HL-60 (cell line): ENCODE measurements at regions not wholly inside any gene's neighbourhood (a gene's known extent, or its start where the extent isn't known, plus 50 kb on each side); places are given as distances from the start of the nearest gene placed in this dataset.
"Not testable (repeated sequence)": the region's sequence is repeated elsewhere in the genome, so short reads cannot be mapped to it uniquely, and the experiment has no call there.

ENCODE experiments used
- DNase-seq, 2 experiments: peaks; one replicate each; pipeline ENCODE4 v3.0.0-alpha.2; 2010 to 2020; ENCODE audit warnings: low read depth in 1 of 2, low spot score in 1 of 2
- H3K27ac ChIP-seq: fragments of 250-450 bp; sonication (Bioruptor Pico); replicated peaks from 2 replicates; pipeline ENCODE4 v1.5.1; 2020; ENCODE audit warnings: mild to moderate bottlenecking, moderate library complexity
- H3K27me3 ChIP-seq: fragments of 250-450 bp; sonication (Bioruptor Pico); 2 replicates; pipeline ENCODE4 v1.5.1; 2021; ENCODE audit warnings: mild to moderate bottlenecking, moderate library complexity; ENCODE audit not compliant: insufficient read depth, poor library complexity, severe bottlenecking
- H3K4me3 ChIP-seq: replicated peaks from 2 replicates; pipeline ENCODE4 v1.5.1; 2011; ENCODE audit warnings: mild to moderate bottlenecking, control low read depth, low read length; ENCODE audit not compliant: insufficient read depth
- GABPA ChIP-seq: IDR thresholded peaks from 2 replicates; pipeline ENCODE4 v1.6.1; 2012; ENCODE audit warnings: low read depth
- POLR2AphosphoS5 ChIP-seq: IDR thresholded peaks from 2 replicates; pipeline ENCODE4 v1.6.1; 2012; ENCODE audit warnings: low read depth
- SPI1 ChIP-seq: IDR thresholded peaks from 2 replicates; pipeline ENCODE4 v1.6.1; 2012; ENCODE audit warnings: low read depth, mild to moderate bottlenecking, borderline replicate concordance
- TF ChIP-seq, protein P1 (sequence below): IDR thresholded peaks from one replicate; pipeline ENCODE4 v1.5.1; 2011; ENCODE audit warnings: low read length, control low read depth, inconsistent platforms; ENCODE audit not compliant: insufficient read depth
- TF ChIP-seq, protein P2 (sequence below): IDR thresholded peaks from 2 replicates; pipeline ENCODE4 v1.6.1; 2012; ENCODE audit warnings: low read depth; ENCODE audit not compliant: insufficient replicate concordance

DNA sequence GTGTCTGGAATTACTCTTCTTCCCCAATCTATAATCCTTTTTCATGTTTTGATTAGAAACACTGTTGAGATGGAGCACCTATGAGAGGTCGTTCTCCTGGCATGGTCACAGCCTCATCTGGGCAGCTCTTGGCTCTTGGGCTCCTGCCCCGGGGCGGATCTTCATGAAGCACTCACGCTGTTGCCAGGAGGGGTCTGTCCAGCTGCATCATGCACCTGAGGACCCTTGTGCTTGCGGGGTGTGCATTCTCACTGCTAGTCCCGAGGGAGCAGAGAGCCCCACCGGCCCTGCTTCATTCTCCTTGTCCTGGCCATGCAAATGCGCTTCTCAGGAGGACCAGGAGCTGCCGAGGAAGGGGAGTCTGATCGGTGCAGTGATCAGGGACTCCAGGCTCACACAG is 117.6 kb upstream of the S1PR3 start:
- H3K27ac ChIP-seq, result no peak overlapping the region
- TF ChIP-seq SPI1 (no peak), POLR2AphosphoS5 (no peak), GABPA (no peak)
- TF ChIP-seq, protein P1, sequence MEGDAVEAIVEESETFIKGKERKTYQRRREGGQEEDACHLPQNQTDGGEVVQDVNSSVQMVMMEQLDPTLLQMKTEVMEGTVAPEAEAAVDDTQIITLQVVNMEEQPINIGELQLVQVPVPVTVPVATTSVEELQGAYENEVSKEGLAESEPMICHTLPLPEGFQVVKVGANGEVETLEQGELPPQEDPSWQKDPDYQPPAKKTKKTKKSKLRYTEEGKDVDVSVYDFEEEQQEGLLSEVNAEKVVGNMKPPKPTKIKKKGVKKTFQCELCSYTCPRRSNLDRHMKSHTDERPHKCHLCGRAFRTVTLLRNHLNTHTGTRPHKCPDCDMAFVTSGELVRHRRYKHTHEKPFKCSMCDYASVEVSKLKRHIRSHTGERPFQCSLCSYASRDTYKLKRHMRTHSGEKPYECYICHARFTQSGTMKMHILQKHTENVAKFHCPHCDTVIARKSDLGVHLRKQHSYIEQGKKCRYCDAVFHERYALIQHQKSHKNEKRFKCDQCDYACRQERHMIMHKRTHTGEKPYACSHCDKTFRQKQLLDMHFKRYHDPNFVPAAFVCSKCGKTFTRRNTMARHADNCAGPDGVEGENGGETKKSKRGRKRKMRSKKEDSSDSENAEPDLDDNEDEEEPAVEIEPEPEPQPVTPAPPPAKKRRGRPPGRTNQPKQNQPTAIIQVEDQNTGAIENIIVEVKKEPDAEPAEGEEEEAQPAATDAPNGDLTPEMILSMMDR, result no peak
- TF ChIP-seq, protein P2, sequence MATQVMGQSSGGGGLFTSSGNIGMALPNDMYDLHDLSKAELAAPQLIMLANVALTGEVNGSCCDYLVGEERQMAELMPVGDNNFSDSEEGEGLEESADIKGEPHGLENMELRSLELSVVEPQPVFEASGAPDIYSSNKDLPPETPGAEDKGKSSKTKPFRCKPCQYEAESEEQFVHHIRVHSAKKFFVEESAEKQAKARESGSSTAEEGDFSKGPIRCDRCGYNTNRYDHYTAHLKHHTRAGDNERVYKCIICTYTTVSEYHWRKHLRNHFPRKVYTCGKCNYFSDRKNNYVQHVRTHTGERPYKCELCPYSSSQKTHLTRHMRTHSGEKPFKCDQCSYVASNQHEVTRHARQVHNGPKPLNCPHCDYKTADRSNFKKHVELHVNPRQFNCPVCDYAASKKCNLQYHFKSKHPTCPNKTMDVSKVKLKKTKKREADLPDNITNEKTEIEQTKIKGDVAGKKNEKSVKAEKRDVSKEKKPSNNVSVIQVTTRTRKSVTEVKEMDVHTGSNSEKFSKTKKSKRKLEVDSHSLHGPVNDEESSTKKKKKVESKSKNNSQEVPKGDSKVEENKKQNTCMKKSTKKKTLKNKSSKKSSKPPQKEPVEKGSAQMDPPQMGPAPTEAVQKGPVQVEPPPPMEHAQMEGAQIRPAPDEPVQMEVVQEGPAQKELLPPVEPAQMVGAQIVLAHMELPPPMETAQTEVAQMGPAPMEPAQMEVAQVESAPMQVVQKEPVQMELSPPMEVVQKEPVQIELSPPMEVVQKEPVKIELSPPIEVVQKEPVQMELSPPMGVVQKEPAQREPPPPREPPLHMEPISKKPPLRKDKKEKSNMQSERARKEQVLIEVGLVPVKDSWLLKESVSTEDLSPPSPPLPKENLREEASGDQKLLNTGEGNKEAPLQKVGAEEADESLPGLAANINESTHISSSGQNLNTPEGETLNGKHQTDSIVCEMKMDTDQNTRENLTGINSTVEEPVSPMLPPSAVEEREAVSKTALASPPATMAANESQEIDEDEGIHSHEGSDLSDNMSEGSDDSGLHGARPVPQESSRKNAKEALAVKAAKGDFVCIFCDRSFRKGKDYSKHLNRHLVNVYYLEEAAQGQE, result no peak
- no peak for DNase-seq

DNA sequence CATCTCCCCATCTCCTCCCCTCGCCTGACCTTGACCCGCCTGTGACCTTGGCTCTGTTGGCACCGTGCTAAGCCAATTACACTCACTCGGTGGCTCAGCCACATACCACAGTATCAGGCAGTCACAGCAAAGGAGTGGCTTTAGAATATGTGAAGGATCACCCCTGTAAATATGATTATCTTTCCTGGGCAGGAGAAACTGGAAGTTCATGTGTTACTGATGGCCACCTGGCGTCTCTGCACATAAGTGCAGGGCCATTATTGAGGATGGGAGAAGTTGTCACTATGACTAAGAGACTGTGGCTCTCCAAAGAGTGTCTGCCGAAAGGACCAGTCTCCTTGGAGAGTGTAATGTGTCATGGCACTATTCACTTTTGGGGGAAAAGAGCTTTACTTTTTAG is 116.9 kb upstream of the S1PR3 start:
- DNase-seq, result no peak
- H3K27ac ChIP-seq, result no peak overlapping the region

More for the DNA sequence above, 117.6 kb upstream of the S1PR3 start:
- Histone ChIP-seq H3K27me3 (no peaks in the 10 kb centered on the region), H3K4me3 (no peak overlapping the region)

DNA sequence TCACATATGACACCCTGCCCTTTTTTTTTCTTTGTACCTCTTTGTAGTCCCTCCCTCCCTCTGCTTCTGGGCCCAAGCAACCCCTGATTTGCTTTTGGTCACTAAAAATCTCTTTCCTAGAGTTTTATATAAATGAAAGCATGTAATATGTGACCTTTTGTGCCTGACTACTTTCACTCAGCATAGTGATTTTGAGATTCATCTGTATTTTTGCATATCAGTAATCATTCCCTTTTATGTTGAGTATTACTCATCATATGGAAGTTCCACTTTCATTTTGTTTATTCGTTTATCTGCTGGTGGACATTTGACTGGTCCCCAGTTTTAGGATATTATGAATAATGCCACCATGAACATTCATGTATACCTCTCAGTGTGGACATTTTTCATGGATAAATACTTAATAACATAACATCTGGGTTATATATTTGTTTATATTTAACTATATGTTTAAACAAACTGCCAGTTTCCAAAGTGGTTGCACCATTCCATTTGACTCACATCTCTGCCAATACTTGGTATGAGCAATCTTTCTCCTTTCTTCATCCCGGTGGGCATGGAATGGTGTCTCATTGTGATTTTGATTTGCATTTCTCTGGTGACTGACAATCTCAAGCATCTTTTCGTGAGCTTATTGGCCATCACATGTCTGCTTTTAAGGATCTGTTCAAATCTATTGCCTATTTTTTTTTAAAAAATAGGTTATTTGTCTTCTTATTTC is 115.7 kb upstream of the S1PR3 start:
- DNase-seq, result no peak
- Histone ChIP-seq H3K27me3 (no peaks in the 10 kb centered on the region), H3K27ac (no peak overlapping the region), H3K4me3 (no peak overlapping the region)
- no peak for TF ChIP-seq SPI1
- TF ChIP-seq, protein P1, result no peak
- TF ChIP-seq, protein P2, result no peak
- no peak for TF ChIP-seq POLR2AphosphoS5
- no peak for TF ChIP-seq GABPA

More for the DNA sequence above, 116.9 kb upstream of the S1PR3 start:
- TF ChIP-seq GABPA, result no peak
- no peak for TF ChIP-seq SPI1
- Histone ChIP-seq H3K4me3 (no peak overlapping the region), H3K27me3 (no peaks in the 10 kb centered on the region)

DNA sequence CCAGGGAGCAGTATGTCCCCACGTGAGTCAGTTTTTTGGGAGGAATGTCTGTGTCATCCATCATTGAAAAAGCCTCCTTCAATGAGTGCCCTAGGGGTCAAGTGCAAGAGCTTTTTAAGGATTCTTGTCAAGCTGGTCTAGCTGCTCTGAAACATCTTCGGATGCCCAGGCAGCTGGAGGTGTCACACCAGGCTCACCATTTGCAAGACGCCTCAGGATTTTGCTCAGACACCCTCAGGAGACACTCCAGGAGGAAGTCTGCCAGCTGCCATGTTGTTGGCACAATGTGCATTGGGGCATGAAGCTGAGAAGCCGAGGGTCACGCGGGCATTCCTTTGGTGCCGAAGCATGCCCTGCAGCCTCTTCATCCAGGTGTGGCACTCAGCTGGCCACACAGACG is 111.1 kb upstream of the S1PR3 start:
- Histone ChIP-seq H3K27ac (no peak overlapping the region), H3K27me3 (no peaks in the 10 kb centered on the region), H3K4me3 (no peak overlapping the region)
- TF ChIP-seq SPI1 (no peak), GABPA (no peak), POLR2AphosphoS5 (no peak)
- TF ChIP-seq, protein P2, result no peak
- TF ChIP-seq, protein P1, result no peak
- no peak for DNase-seq

DNA sequence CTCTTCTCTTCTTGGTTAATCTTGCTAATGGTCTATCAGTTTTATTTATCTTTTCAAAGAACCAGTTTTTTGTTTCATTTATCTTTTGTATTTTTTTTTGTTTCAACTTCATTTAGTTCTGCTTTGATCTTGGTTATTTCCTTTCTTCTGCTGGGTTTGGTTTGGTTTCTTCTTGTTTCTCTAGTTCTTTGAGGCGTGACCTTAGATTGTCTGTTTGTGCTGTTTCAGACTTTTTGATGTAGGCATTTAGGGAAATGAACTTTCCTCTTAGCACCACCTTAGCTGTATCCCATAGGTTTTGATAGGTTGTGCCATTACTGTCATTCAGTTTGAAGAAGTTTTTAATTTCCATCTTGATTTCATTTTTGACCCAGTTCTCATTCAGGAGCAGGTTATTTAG is 107.0 kb upstream of the S1PR3 start:
- H3K4me3 ChIP-seq, H3K27ac ChIP-seq, DNase-seq, H3K27me3 ChIP-seq: not testable (repeated sequence)

DNA sequence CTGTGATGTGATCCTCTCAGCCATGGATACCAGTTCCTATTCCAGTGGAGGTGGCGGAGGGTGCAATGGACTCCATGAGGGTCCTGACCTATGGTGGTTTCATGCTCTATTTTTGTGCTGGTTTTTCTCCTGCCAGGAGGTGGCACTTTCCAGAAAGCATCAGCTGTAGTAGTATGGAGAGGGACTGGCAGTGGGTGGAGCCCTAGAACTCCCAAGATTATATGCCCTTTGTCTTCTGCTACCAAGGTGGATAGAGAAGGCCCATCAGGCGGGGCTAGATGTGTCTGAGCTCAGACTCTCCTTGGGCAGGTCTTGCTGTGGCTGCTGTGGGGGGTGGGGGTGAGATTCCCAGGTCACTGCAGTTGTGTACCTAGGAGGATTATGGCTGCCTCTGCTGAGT is 104.5 kb upstream of the S1PR3 start:
- not testable (repeated sequence) for H3K27ac ChIP-seq, DNase-seq

More for the DNA sequence above, 104.5 kb upstream of the S1PR3 start:
- H3K4me3 ChIP-seq, H3K27me3 ChIP-seq: not testable (repeated sequence)
